Activated CD4-positive, alpha-beta memory T cell treated with anti-CD3 and anti-CD28 coated beads for 36 hours (primary cell): ENCODE measurements at regions not wholly inside any gene's neighbourhood (a gene's known extent, or its start where the extent isn't known, plus 50 kb on each side); places are given as distances from the start of the nearest gene placed in this dataset.

Experiments
- CTCF ChIA-PET: fragments of 350-600 bp; sonication (Branson Sonifier 250); formaldehyde crosslinking; loops from one replicate; lab custom pipeline; 2021; ENCODE audit warnings: antibody characterized with exemption, inconsistent platforms; lab: Charles Lee
- POLR2A ChIA-PET: fragments of 350-600 bp; sonication (Branson Sonifier 250); formaldehyde crosslinking; loops from one replicate; lab custom pipeline; 2021; ENCODE audit warnings: antibody characterized with exemption; lab: Charles Lee
- DNase-seq: peaks from one replicate; pipeline ENCODE4 v3.0.0-alpha.2; 2020
- H3K27ac Mint-ChIP-seq: one replicate; pipeline ENCODE4 v1.8.0; 2021; ENCODE audit warnings: mixed read lengths
- H3K27me3 Mint-ChIP-seq: one replicate; pipeline ENCODE4 v1.8.0; 2021; ENCODE audit warnings: mixed read lengths
- H3K36me3 Mint-ChIP-seq: one replicate; pipeline ENCODE4 v1.8.0; 2021; ENCODE audit warnings: mixed read lengths
- H3K4me1 Mint-ChIP-seq: one replicate; pipeline ENCODE4 v1.8.0; 2021; ENCODE audit warnings: low read depth, mixed read lengths
- H3K4me3 Mint-ChIP-seq: one replicate; pipeline ENCODE4 v1.8.0; 2021; ENCODE audit warnings: mild to moderate bottlenecking, mixed read lengths
- H3K9me3 Mint-ChIP-seq: one replicate; pipeline ENCODE4 v1.8.0; 2021; ENCODE audit warnings: mixed read lengths
- intact Hi-C: fragments of 100-400 bp; cut with micrococcal nuclease; formaldehyde crosslinking; loops from one replicate; pipeline ENCODE4 v1.15.1; 2023

DNA sequence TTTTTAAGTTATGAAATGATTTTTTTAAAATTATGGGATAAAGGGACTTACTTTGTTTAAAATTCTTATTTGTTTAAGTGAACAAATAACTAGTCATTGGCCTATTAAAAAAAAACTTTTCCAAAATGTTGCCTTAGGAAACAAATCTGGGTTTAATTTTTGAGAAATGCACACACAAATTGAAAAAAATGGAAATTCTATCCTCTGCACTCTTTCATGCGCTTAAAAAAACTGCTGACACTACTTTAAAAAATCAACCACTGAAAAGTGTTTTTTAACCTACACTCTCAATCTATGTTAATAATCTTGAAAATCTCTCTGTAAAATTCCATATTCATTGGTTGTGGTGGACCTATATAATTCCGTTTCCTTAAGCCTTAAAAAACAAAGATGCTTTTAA lies 163.4 kb upstream of the DAB2 start:
- intact Hi-C loops: no loop called here
- ChIA-PET CTCF (interaction anchor here (1.8 kb wide), 1 partner anchor 11 kb away, joined by 7 read pairs; no protein-coding TSS in a partner anchor), POLR2A (no interaction called here)
- Mint-ChIP-seq H3K36me3 (no peaks in the 10 kb centered on the region), H3K4me3 (no peak overlapping the region), H3K27ac (no peak overlapping the region), H3K9me3 (no peaks in the 10 kb centered on the region), H3K4me1 (no peaks in the 10 kb centered on the region), H3K27me3 (peaks cover 2% of the 10 kb centered on the region)
- no peak for DNase-seq

DNA sequence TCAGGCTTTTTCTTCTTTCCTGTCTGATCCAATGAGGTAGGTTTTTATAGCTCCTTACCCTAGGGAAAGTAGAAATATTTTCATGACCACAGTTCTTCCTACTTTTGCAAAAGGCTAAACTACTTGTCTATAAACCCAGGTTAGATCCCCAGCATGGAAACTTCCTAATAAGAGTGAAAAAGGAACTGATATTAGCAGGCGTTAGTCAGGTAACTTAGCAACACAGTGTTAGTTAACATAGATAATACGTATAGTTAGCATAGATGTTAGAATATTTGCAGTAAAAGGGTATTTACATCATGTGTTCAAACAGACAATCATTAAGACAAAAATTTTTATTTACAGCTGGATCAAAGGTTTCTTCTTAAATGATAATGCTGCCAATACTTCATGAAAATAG lies 162.9 kb upstream of the DAB2 start:
- intact Hi-C loops: no loop called here
- ChIA-PET POLR2A (no interaction called here), CTCF (interaction anchor here (1.8 kb wide), 1 partner anchor 10 kb away, joined by 7 read pairs; no protein-coding TSS in a partner anchor)
- H3K4me3 Mint-ChIP-seq: no peak overlapping the region
- peaks cover 2% of the 10 kb centered on the region for H3K27me3 Mint-ChIP-seq
- DNase-seq: no peak
- no peaks in the 10 kb centered on the region for H3K36me3 Mint-ChIP-seq
- H3K27ac Mint-ChIP-seq: no peak overlapping the region
- H3K4me1 Mint-ChIP-seq: no peaks in the 10 kb centered on the region
- no peaks in the 10 kb centered on the region for H3K9me3 Mint-ChIP-seq

DNA sequence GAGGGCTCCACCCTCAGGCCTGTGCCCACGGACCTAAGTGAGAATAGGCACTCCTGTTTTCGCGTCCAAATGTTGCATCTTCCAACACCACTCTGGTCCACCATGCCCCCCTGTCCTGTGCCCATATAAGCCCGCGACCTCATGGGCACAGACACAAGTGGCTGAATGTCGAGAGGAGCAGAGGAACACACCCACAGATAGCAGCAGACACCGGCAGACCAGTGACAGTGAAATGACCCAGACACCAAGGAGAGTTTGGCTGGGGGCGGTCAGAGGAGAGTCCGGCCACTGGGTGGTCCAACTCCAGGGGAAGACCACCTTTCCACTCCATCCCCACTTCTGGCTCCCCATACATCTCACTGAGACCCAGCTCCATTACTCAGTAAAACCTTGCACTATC lies 161.4 kb upstream of the DAB2 start:
- no peaks in the 10 kb centered on the region for H3K9me3 Mint-ChIP-seq
- no peak overlapping the region for H3K4me3 Mint-ChIP-seq
- POLR2A ChIA-PET: no interaction called here
- no peaks in the 10 kb centered on the region for H3K36me3 Mint-ChIP-seq
- H3K4me1 Mint-ChIP-seq: peaks cover 2% of the 10 kb centered on the region
- H3K27me3 Mint-ChIP-seq: peaks cover 2% of the 10 kb centered on the region
- H3K27ac Mint-ChIP-seq: no peak overlapping the region
- CTCF ChIA-PET: interaction anchor here (0.7 kb wide), 1 partner anchor 39 kb away, joined by 3 read pairs; no protein-coding TSS in a partner anchor
- intact Hi-C loops: no loop called here
- no peak for DNase-seq

DNA sequence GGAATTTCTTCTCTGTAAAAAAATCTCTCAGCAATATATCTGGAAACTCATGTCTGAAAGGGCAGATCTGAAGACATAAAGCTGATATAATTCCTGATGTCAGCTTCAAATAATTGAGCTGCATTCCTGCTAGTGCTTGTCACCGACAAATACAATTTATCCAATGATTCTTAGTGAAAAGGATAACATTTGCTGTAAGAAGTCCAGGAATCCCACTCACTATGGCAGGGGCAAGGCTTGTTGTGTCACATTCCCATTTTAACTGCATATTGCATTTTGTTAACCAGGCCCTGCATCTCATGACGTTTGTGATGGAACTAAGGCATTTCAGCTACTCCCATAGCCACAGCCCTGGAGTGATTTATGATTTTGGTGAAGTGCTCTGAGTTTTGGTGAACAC lies 160.1 kb upstream of the DAB2 start:
- intact Hi-C loops: no loop called here
- DNase-seq: no peak
- H3K27me3 Mint-ChIP-seq: peaks cover 2% of the 10 kb centered on the region
- H3K4me3 Mint-ChIP-seq: no peak overlapping the region
- no peak overlapping the region for H3K27ac Mint-ChIP-seq
- ChIA-PET POLR2A (no interaction called here), CTCF (no interaction called here)
- peaks cover 6% of the 10 kb centered on the region for H3K4me1 Mint-ChIP-seq
- no peaks in the 10 kb centered on the region for H3K9me3 Mint-ChIP-seq
- no peaks in the 10 kb centered on the region for H3K36me3 Mint-ChIP-seq

GRCh38 chr5:39580702-39581453 lies 156.1 kb upstream of the DAB2 start:
- Mint-ChIP-seq H3K4me3 (no peak overlapping the region), H3K27ac (no peak overlapping the region), H3K27me3 (no peaks in the 10 kb centered on the region), H3K36me3 (no peaks in the 10 kb centered on the region), H3K9me3 (no peaks in the 10 kb centered on the region), H3K4me1 (peaks cover 6% of the 10 kb centered on the region)
- intact Hi-C loops: no loop called here
- ChIA-PET CTCF (interaction anchor here (0.7 to 1.2 kb wide), 2 partner anchors 9 to 13 kb away, joined by 3 to 4 read pairs; no protein-coding TSS in a partner anchor), POLR2A (no interaction called here)
- DNase-seq: no peak

DNA sequence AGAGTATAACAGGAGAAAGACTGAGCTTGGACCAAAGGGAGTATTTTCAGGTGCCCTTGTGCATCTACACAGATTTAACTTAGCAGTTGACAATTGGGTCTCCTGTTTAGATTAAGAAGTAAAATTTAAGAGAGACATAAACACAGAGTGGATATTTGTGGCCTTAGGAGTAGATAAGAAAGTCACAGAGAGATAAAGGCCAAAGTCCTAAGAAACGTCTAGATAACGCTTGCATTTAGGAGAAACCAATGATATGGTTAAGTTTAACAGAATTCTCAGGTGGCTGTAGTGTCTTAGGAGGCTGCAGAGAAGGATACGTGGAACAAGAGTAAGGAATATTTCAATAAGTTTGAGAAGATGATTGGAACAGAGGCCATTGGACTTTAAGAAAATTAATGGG lies 155.0 kb upstream of the DAB2 start:
- CTCF ChIA-PET: interaction anchor here (0.7 to 1.2 kb wide), 3 partner anchors 9 to 137 kb away, joined by 3 to 4 read pairs (median 4); no protein-coding TSS in a partner anchor

GRCh38 chr5:39578887-39579497 lies 154.2 kb upstream of the DAB2 start:
- H3K27me3 Mint-ChIP-seq: no peaks in the 10 kb centered on the region
- peaks cover 6% of the 10 kb centered on the region for H3K4me1 Mint-ChIP-seq
- ChIA-PET CTCF (interaction anchor here (0.6 to 2.0 kb wide), 7 partner anchors 9 to 1724 kb away, joined by 3 to 12 read pairs (median 4); no protein-coding TSS in a partner anchor), POLR2A (no interaction called here)
- no peak overlapping the region for H3K4me3 Mint-ChIP-seq
- no peak for DNase-seq
- intact Hi-C loops: loop anchor here (2.0 to 10.0 kb wide), 3 partner anchors 366 to 1300 kb away; no protein-coding TSS in a partner anchor
- H3K27ac Mint-ChIP-seq: no peak overlapping the region
- H3K36me3 Mint-ChIP-seq: no peaks in the 10 kb centered on the region
- H3K9me3 Mint-ChIP-seq: no peaks in the 10 kb centered on the region

More for the DNA sequence above, 155.0 kb upstream of the DAB2 start:
- intact Hi-C loops: loop anchor here (2.0 to 10.0 kb wide), 3 partner anchors 365 to 1299 kb away; no protein-coding TSS in a partner anchor
- H3K36me3 Mint-ChIP-seq: no peaks in the 10 kb centered on the region
- H3K27ac Mint-ChIP-seq: no peak overlapping the region
- POLR2A ChIA-PET: no interaction called here
- H3K9me3 Mint-ChIP-seq: no peaks in the 10 kb centered on the region
- no peak overlapping the region for H3K4me3 Mint-ChIP-seq
- peaks cover 6% of the 10 kb centered on the region for H3K4me1 Mint-ChIP-seq
- no peak for DNase-seq
- H3K27me3 Mint-ChIP-seq: no peaks in the 10 kb centered on the region

DNA sequence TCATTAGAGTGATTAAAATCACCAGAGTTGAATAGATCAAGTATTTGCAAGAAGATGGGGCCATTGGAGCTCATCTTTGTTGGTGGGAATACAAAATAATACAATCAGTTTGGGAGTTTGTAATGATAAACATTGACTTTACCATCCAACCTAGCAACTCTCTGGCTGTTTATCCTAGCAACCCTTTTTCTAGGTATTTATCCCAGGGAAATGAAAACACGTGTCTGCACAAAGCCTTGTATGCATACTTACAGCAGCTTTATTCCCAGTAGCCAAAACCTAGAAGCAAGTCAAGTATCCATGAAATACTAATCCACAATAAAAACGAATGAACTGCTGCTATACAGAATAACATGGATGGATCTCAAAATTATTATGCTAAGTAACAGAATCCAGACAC lies 152.7 kb upstream of the DAB2 start:
- no peak for DNase-seq
- no peaks in the 10 kb centered on the region for H3K27me3 Mint-ChIP-seq
- no peaks in the 10 kb centered on the region for H3K36me3 Mint-ChIP-seq
- intact Hi-C loops: loop anchor here (5.0 to 10.0 kb wide), 2 partner anchors 367 to 1160 kb away; no protein-coding TSS in a partner anchor
- ChIA-PET POLR2A (no interaction called here), CTCF (interaction anchor here (1.9 to 2.0 kb wide), 2 partner anchors 10 to 202 kb away, joined by 7 to 12 read pairs; no protein-coding TSS in a partner anchor)
- H3K4me3 Mint-ChIP-seq: no peak overlapping the region
- H3K27ac Mint-ChIP-seq: no peak overlapping the region
- H3K4me1 Mint-ChIP-seq: peaks cover 6% of the 10 kb centered on the region
- H3K9me3 Mint-ChIP-seq: no peaks in the 10 kb centered on the region

GRCh38 chr5:39570403-39571027 lies 145.7 kb upstream of the DAB2 start:
- Mint-ChIP-seq H3K9me3 (no peaks in the 10 kb centered on the region), H3K36me3 (no peaks in the 10 kb centered on the region), H3K4me1 (no peaks in the 10 kb centered on the region), H3K27me3 (peaks cover 2% of the 10 kb centered on the region), H3K27ac (no peak overlapping the region), H3K4me3 (no peak overlapping the region)
- intact Hi-C loops: loop anchor here (1.0 to 10.0 kb wide), 2 partner anchors 194 to 374 kb away; no protein-coding TSS in a partner anchor
- POLR2A ChIA-PET: no interaction called here
- no peak for DNase-seq
- CTCF ChIA-PET: interaction anchor here (0.7 to 4.2 kb wide), 7 partner anchors 9 to 422 kb away, joined by 3 to 42 read pairs (median 3); no protein-coding TSS in a partner anchor

DNA sequence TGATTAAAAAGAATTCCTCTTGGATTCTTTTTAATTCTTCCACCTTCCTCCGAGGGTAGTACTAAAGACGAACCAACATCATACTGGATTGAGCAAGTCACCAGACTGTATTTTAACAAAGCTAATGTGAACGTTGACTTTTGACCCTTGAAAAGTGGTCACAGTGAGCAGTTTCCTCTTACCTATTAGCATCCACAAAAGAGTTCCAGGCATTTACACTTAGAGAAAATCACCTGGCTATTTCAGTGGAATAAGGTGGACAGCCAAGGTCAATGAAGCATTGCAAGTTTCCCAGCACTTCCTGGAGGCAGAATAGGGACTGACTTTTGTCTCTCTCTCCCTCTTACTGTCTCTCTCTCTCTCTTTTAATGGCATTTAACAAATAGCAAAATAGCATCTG lies 145.1 kb upstream of the DAB2 start:
- Mint-ChIP-seq H3K4me1 (no peaks in the 10 kb centered on the region), H3K4me3 (no peak overlapping the region), H3K27me3 (peaks cover 2% of the 10 kb centered on the region), H3K9me3 (no peaks in the 10 kb centered on the region), H3K36me3 (no peaks in the 10 kb centered on the region), H3K27ac (no peak overlapping the region)
- ChIA-PET CTCF (interaction anchor here (1.4 to 4.2 kb wide), 2 partner anchors 9 to 194 kb away, joined by 4 to 42 read pairs; no protein-coding TSS in a partner anchor), POLR2A (no interaction called here)
- no peak for DNase-seq
- intact Hi-C loops: loop anchor here (1.0 to 10.0 kb wide), 2 partner anchors 194 to 375 kb away; no protein-coding TSS in a partner anchor

DNA sequence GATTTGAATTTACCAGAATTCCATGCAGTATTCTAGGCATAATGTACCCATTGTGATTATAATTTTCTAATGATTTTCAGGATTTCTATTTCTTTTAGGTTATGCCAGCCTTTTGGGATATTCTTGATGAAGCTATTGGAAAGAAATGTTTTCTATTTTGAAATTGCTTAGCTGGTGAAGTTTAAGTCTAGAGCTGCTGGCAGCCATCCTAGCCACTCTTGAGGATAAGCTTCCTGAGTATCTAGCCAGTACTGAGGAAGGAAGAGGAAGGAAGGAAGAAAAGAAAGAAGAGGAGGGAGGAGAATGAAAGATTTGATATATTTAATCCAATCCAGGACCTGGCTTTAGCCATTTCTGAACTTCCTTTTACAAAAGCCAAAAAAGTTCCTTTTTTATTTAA lies 142.1 kb upstream of the DAB2 start:
- peaks cover 2% of the 10 kb centered on the region for H3K27me3 Mint-ChIP-seq
- no peaks in the 10 kb centered on the region for H3K4me1 Mint-ChIP-seq
- POLR2A ChIA-PET: no interaction called here
- no peak overlapping the region for H3K27ac Mint-ChIP-seq
- H3K36me3 Mint-ChIP-seq: no peaks in the 10 kb centered on the region
- DNase-seq: no peak
- H3K9me3 Mint-ChIP-seq: no peaks in the 10 kb centered on the region
- CTCF ChIA-PET: interaction anchor here (0.9 kb wide), 1 partner anchor 19 kb away, joined by 3 read pairs; no protein-coding TSS in a partner anchor
- intact Hi-C loops: no loop called here
- no peak overlapping the region for H3K4me3 Mint-ChIP-seq
